A673 (cell line): ENCODE measurements at regions not wholly inside any gene's neighbourhood (a gene's known extent, or its start where the extent isn't known, plus 50 kb on each side); places are given as distances from the start of the nearest gene placed in this dataset.

Source experiments
- EZH2 ChIP-seq: fragments of 200-600 bp; sonication (generic); IDR thresholded peaks from 2 replicates; pipeline ENCODE4 v1.6.1; 2017; ENCODE audit warnings: borderline replicate concordance, low read depth, mild to moderate bottlenecking, mixed read lengths, antibody characterized with exemption, low read length; ENCODE audit not compliant: poor library complexity, severe bottlenecking
- TF ChIP-seq, protein P1 (sequence below): fragments of 300-800, 200-600 bp; sonication (generic); conservative IDR thresholded peaks from 2 replicates; pipeline ENCODE4 v1.5.1; 2017; ENCODE audit warnings: low read depth, mild to moderate bottlenecking, antibody characterized with exemption, low read length, moderate library complexity, mixed read lengths

DNA sequence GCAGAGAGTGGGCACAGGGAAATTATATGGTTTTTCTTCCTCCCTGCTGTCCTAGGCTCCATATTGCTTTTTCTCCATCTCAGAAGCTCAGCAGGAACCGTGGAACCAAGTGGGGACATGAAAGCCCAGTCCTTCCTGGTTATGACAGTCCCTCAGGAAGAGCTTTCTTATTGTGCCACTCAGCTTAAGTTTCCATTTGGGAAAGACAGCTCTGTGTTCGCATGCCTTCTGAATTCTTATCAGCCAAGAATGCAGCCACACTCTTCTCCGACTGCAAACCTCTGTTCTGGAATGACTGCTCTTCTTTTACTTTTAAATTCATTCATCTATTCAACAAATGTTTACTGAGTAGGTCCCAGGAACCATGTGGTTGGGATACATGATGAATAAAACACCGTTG is 58.0 kb upstream of the PPARGC1A start:
- TF ChIP-seq, protein P1, sequence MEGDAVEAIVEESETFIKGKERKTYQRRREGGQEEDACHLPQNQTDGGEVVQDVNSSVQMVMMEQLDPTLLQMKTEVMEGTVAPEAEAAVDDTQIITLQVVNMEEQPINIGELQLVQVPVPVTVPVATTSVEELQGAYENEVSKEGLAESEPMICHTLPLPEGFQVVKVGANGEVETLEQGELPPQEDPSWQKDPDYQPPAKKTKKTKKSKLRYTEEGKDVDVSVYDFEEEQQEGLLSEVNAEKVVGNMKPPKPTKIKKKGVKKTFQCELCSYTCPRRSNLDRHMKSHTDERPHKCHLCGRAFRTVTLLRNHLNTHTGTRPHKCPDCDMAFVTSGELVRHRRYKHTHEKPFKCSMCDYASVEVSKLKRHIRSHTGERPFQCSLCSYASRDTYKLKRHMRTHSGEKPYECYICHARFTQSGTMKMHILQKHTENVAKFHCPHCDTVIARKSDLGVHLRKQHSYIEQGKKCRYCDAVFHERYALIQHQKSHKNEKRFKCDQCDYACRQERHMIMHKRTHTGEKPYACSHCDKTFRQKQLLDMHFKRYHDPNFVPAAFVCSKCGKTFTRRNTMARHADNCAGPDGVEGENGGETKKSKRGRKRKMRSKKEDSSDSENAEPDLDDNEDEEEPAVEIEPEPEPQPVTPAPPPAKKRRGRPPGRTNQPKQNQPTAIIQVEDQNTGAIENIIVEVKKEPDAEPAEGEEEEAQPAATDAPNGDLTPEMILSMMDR: no peak
- no peak for TF ChIP-seq EZH2
